Right lobe of liver (tissue), 4 donors: ENCODE measurements at regions not wholly inside any gene's neighbourhood (a gene's known extent, or its start where the extent isn't known, plus 50 kb on each side); places are given as distances from the start of the nearest gene placed in this dataset.

Source experiments
- CTCF ChIP-seq, 4 donors: fragments of 200-600 bp in 3 of 4; fragments of 450-650 bp in 1 of 4; IDR thresholded peaks; one replicate each; pipeline versions ENCODE4 v1.5.1 to v1.8.0; 2016 to 2022; ENCODE audit warnings: antibody characterized with exemption in 4 of 4, mild to moderate bottlenecking in 2 of 4
- POLR2A ChIP-seq: fragments of 450-650 bp; IDR thresholded peaks from one replicate; pipeline ENCODE4 v1.6.1; 2017; ENCODE audit warnings: antibody characterized with exemption, mild to moderate bottlenecking
- donor health status: DM: no; HTN: no; CAD: no.
- donor health status: DM: no; HTN: no; CAD: no.
- donor health status: DM: no; HTN: yes; CAD: no.

DNA sequence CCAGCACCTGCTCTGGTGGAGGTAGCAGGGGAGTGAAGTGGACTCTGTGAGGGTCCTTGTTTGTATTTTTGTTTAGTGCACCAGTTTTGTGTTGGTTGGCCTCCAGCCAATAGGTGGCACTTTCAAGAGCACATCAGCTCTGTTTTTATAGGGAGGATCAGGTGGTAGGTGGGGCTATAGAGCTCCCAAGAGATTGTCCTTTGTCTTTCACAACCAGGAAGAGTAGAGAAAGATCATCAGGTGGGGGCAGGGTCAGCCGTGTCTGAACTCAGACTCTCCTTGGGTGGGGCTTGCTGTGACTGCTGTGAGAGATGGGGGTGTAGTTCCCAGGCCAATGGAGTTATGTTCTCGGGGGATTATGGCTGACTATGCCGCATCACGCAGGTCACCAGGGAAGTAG is 159.8 kb downstream of the ZNF326 start:
- TF ChIP-seq CTCF (IDR thresholded peaks at IDR 0.05) (no peak), POLR2A (no peak)
